ENCODE measurements at regions not wholly inside any gene's neighbourhood (a gene's known extent, or its start where the extent isn't known, plus 50 kb on each side); places are given as distances from the start of the nearest gene placed in this dataset.

DNA sequence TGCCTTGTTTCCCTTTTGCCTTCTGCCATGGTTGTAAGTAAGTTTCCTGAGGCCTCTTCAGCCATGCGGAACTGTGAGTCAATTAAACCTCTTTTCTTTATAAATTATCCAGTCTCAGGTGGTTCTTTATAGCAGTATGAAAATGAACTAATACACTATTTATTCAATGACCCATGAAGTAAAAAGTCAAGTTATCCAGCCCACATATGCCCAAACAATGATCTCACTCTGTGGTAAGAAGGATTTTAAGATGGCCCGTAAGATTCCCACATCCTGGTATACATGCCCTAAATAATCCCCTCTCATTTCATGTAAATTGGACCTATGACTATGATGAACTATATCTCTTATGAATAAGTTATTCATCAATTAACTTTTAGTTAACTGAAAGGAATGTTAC lies 1008.3 kb upstream of the B3GALT2 start:
- H3K9me3 ChIP-seq (ENCODE audit: control insufficient read depth, insufficient read depth, low read length): no peaks in the 10 kb centered on the region
- H3K4me1 ChIP-seq (ENCODE audit: control insufficient read depth, insufficient read depth, low read length): no peaks in the 10 kb centered on the region
- no peaks in the 10 kb centered on the region for H3K27me3 ChIP-seq (ENCODE audit: control insufficient read depth, insufficient read depth, low read length)
- H3K36me3 ChIP-seq (ENCODE audit: control insufficient read depth, insufficient read depth, low read length): no peaks in the 10 kb centered on the region
- no peak overlapping the region for H3K4me3 ChIP-seq (ENCODE audit: low read depth, low read length)
- no peak overlapping the region for H3K9ac ChIP-seq (ENCODE audit: low read depth, low read length)

DNA sequence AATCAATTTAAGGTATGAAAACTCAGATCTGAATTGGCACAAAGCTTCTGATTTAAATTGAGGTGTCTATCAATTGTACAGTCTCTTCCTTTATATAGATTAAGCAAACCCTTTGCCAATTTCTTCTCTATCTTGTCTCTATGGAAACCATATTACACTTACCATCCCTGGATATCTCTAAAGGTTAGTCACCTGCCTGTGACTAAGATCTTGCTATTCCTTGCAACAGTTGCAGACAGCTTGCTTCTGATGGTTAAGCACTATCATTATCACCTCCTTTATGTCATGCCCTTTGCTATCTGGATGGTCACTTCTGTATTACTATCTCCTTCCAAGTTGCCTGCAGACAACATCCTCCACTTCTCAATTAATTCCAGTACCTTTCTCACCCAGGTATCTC lies 998.6 kb upstream of the B3GALT2 start:
- no peaks in the 10 kb centered on the region for H3K36me3 ChIP-seq (ENCODE audit: control insufficient read depth, insufficient read depth, low read length)
- no peaks in the 10 kb centered on the region for H3K27me3 ChIP-seq (ENCODE audit: control insufficient read depth, insufficient read depth, low read length)
- H3K9me3 ChIP-seq (ENCODE audit: control insufficient read depth, insufficient read depth, low read length): no peaks in the 10 kb centered on the region
- no peak overlapping the region for H3K9ac ChIP-seq (ENCODE audit: low read depth, low read length)
- no peaks in the 10 kb centered on the region for H3K4me1 ChIP-seq (ENCODE audit: control insufficient read depth, insufficient read depth, low read length)
- no peak overlapping the region for H3K4me3 ChIP-seq (ENCODE audit: low read depth, low read length)

DNA sequence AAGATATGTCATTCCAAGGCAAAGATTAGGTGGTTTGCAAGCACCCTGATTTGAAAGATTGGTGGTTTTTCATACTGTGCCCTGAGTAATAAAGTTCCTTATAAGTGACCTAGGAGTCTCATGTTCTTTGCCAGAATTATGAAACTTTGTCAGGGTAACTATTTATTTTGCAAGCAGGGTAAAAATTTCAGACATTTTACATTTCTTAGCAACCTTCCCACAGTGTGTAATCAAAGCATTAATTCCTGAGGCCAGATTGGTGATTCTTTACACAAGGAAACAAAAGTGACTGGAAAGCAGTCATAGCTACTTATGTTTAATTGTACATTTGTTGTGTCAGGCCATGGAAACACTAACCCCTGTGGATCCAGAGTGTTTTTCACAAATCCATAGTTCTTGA lies 998.0 kb upstream of the B3GALT2 start:
- H3K36me3 ChIP-seq (ENCODE audit: control insufficient read depth, insufficient read depth, low read length): no peaks in the 10 kb centered on the region
- no peak overlapping the region for H3K4me3 ChIP-seq (ENCODE audit: low read depth, low read length)
- H3K27me3 ChIP-seq (ENCODE audit: control insufficient read depth, insufficient read depth, low read length): no peaks in the 10 kb centered on the region
- H3K9me3 ChIP-seq (ENCODE audit: control insufficient read depth, insufficient read depth, low read length): no peaks in the 10 kb centered on the region
- no peak overlapping the region for H3K9ac ChIP-seq (ENCODE audit: low read depth, low read length)
- no peaks in the 10 kb centered on the region for H3K4me1 ChIP-seq (ENCODE audit: control insufficient read depth, insufficient read depth, low read length)

DNA sequence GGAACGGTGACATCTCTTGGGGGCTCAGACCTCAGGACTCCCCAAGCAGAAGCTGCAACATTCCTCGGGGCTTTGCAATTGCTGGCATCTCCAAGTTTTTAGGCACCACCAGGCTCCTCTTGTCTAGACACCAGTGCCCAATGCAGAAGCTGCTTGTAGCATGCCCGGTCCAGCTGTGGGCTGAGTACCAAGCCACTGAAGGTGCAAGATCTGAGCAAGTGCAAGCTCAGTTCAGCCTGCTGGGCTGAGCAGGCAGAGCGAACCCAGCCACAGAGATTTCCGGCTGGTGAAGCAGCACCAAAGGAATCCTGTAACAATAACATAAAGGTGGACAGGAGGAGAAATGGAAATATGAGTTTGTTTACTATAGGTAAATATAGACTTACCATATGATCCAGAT lies 995.4 kb upstream of the B3GALT2 start:
- Histone ChIP-seq H3K36me3 (ENCODE audit: control insufficient read depth, insufficient read depth, low read length) (no peaks in the 10 kb centered on the region), H3K9me3 (ENCODE audit: control insufficient read depth, insufficient read depth, low read length) (no peaks in the 10 kb centered on the region), H3K27me3 (ENCODE audit: control insufficient read depth, insufficient read depth, low read length) (no peaks in the 10 kb centered on the region), H3K4me3 (ENCODE audit: low read depth, low read length) (no peak overlapping the region), H3K9ac (ENCODE audit: low read depth, low read length) (no peak overlapping the region), H3K4me1 (ENCODE audit: control insufficient read depth, insufficient read depth, low read length) (no peaks in the 10 kb centered on the region)

DNA sequence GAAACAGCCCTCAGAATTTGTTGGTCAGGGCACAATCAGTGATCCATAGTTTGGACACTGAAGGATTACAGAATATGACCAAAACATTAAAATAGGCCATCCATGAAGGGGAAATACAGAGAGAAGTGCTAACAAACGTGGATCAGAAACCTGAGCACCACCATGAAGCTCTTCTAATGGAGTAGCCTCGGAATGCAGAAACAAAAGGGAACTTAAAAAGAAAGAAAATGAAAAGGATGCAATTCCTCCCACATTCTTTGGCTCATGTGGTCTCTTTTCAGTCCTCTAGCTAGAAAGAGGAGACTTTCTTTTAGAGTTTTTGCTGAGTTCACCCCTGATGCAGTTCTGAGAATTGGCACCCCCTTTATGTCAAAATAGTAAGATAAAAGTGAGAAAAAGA lies 989.8 kb upstream of the B3GALT2 start:
- Histone ChIP-seq H3K9ac (ENCODE audit: low read depth, low read length) (no peak overlapping the region), H3K27me3 (ENCODE audit: control insufficient read depth, insufficient read depth, low read length) (no peaks in the 10 kb centered on the region), H3K9me3 (ENCODE audit: control insufficient read depth, insufficient read depth, low read length) (no peaks in the 10 kb centered on the region), H3K36me3 (ENCODE audit: control insufficient read depth, insufficient read depth, low read length) (no peaks in the 10 kb centered on the region), H3K4me3 (ENCODE audit: low read depth, low read length) (no peak overlapping the region), H3K4me1 (ENCODE audit: control insufficient read depth, insufficient read depth, low read length) (peaks cover 5% of the 10 kb centered on the region)

DNA sequence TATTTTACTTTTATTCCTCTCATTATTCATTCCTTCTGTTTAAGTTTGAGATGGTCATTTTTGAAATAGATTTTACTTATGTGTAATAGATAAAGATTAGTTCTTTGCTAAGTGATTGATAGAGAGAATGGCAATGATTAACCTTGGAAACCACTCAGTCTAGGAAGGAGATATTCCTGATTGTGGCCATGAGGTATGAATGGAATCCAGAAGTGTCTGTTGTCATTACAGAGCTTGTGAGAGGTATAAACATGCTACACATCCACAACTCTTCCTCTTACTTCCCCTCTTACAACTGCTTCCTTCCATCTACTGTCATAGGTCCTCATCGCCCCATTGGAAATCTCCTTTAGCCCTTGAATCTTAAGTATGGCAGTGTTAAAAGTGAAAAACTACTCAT lies 988.8 kb upstream of the B3GALT2 start:
- no peak overlapping the region for H3K9ac ChIP-seq (ENCODE audit: low read depth, low read length)
- no peaks in the 10 kb centered on the region for H3K27me3 ChIP-seq (ENCODE audit: control insufficient read depth, insufficient read depth, low read length)
- H3K36me3 ChIP-seq (ENCODE audit: control insufficient read depth, insufficient read depth, low read length): no peaks in the 10 kb centered on the region
- no peaks in the 10 kb centered on the region for H3K9me3 ChIP-seq (ENCODE audit: control insufficient read depth, insufficient read depth, low read length)
- H3K4me1 ChIP-seq (ENCODE audit: control insufficient read depth, insufficient read depth, low read length): peaks cover 5% of the 10 kb centered on the region
- H3K4me3 ChIP-seq (ENCODE audit: low read depth, low read length): no peak overlapping the region

DNA sequence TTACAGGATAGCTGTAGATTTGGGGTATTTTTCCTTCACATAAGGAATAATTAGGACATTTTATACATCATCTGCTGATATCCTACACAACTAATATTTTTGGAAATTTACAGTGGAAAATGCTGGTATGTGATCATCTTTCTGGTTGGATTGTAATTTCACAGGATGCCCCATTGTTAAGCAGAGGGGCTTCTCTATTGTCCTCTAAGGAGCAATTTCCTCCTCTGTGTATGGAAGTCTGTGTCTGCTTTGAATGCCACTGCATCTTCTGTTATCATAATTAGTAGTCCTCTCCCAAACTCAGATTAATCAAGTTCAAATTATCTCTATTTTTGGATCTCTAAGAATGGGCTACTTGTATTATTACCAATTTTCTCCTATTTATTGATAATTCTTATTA lies 988.1 kb upstream of the B3GALT2 start:
- no peaks in the 10 kb centered on the region for H3K36me3 ChIP-seq (ENCODE audit: control insufficient read depth, insufficient read depth, low read length)
- H3K27me3 ChIP-seq (ENCODE audit: control insufficient read depth, insufficient read depth, low read length): no peaks in the 10 kb centered on the region
- no peaks in the 10 kb centered on the region for H3K9me3 ChIP-seq (ENCODE audit: control insufficient read depth, insufficient read depth, low read length)
- H3K4me3 ChIP-seq (ENCODE audit: low read depth, low read length): no peak overlapping the region
- no peak overlapping the region for H3K9ac ChIP-seq (ENCODE audit: low read depth, low read length)
- peaks cover 5% of the 10 kb centered on the region for H3K4me1 ChIP-seq (ENCODE audit: control insufficient read depth, insufficient read depth, low read length)

DNA sequence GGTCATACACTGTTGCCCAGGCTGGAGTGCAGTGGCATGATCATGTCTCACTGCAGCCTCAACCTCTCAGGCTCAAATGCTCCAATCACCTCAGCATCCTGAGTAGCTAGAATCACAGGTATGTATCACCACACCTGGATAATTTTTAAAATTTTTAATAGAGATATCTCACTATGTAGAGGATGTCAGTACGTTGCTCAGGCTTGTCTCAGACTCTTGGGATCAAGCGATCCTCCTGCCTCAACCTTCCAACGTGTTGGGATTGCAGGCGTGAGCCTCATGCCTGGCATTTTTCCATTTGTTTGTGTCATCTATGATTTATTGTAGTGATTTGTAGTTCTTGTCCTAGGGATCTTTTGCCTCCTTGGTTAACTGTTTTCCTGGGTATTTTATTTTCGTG lies 985.2 kb upstream of the B3GALT2 start:
- H3K36me3 ChIP-seq (ENCODE audit: control insufficient read depth, insufficient read depth, low read length): no peaks in the 10 kb centered on the region
- H3K9me3 ChIP-seq (ENCODE audit: control insufficient read depth, insufficient read depth, low read length): no peaks in the 10 kb centered on the region
- H3K9ac ChIP-seq (ENCODE audit: low read depth, low read length): no peak overlapping the region
- H3K4me3 ChIP-seq (ENCODE audit: low read depth, low read length): no peak overlapping the region
- H3K27me3 ChIP-seq (ENCODE audit: control insufficient read depth, insufficient read depth, low read length): no peaks in the 10 kb centered on the region
- peaks cover 5% of the 10 kb centered on the region for H3K4me1 ChIP-seq (ENCODE audit: control insufficient read depth, insufficient read depth, low read length)

DNA sequence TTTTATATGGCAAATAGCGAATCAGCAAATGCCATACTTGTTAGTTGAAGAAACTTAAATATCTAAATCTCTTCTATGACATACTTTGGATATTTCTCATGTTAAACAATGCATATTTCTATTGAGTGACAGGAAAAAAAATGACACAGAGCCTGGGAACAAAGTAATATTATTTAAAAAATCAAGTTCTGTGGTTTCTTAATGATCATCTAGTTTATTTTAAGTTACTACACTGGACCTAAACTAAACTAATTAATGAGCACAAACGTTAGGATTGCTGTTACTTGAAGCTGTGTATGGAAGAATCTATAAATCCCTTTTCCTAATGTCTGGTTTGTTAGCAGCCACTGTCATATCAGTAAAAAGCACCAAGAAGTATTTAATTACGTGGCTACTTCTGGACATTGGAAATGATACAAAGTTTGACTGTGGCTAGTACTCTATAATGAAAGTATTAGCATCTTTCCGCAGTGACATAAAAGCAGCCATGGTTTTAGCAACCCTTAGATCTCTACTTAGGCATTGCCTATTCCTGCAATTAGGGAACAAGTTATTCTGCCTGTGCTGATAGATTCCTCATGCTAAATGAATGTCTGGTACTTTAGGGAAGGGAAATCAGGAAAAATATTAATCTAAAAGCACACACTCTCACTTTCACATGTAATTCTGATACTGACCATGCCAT lies 981.7 kb upstream of the B3GALT2 start:
- Histone ChIP-seq H3K27me3 (ENCODE audit: control insufficient read depth, insufficient read depth, low read length) (no peaks in the 10 kb centered on the region), H3K4me3 (ENCODE audit: low read depth, low read length) (no peak overlapping the region), H3K9me3 (ENCODE audit: control insufficient read depth, insufficient read depth, low read length) (no peaks in the 10 kb centered on the region), H3K36me3 (ENCODE audit: control insufficient read depth, insufficient read depth, low read length) (no peaks in the 10 kb centered on the region), H3K4me1 (ENCODE audit: control insufficient read depth, insufficient read depth, low read length) (no peaks in the 10 kb centered on the region), H3K9ac (ENCODE audit: low read depth, low read length) (no peak overlapping the region)

DNA sequence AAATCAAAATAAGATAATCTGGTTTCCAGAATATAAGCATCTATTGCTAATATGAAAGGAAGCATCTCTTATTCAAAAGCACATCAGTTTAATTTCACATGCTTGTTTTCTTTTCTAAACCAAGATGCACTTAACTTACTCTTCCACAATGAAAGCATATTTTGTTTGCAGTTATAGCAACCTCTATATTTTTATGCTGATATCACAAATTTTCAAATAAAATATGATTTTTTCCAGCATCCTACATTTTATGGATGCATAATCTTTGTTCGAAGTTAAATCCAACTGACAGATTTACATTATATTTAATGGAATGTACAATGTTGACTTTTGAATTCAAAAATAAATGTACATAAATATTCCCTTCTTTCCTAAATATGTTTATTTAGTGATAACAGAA lies 978.3 kb upstream of the B3GALT2 start:
- Histone ChIP-seq H3K9me3 (ENCODE audit: control insufficient read depth, insufficient read depth, low read length) (no peaks in the 10 kb centered on the region), H3K27me3 (ENCODE audit: control insufficient read depth, insufficient read depth, low read length) (no peaks in the 10 kb centered on the region), H3K4me3 (ENCODE audit: low read depth, low read length) (no peak overlapping the region), H3K36me3 (ENCODE audit: control insufficient read depth, insufficient read depth, low read length) (no peaks in the 10 kb centered on the region), H3K4me1 (ENCODE audit: control insufficient read depth, insufficient read depth, low read length) (no peaks in the 10 kb centered on the region), H3K9ac (ENCODE audit: low read depth, low read length) (no peak overlapping the region)

DNA sequence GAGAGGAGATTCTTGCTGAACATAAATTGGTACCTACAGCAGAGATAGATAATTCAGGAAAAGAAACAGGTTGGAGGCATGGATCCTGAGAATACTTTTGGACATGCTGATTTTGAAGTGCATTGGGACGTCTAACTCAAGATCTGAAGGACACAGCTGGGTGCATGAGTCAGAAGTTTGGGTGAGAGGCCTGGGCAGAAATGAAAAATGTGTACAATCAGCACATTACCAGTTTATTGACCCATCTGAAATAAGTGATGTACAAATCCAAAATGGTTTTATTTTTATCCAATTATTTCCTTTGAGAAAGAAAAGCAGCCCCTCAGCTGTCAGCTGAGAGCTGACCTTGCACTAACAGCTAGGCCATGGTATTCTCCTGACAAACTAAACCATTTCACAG lies 975.2 kb upstream of the B3GALT2 start:
- peaks cover 3% of the 10 kb centered on the region for H3K9me3 ChIP-seq (ENCODE audit: control insufficient read depth, insufficient read depth, low read length)
- no peaks in the 10 kb centered on the region for H3K4me1 ChIP-seq (ENCODE audit: control insufficient read depth, insufficient read depth, low read length)
- no peak overlapping the region for H3K4me3 ChIP-seq (ENCODE audit: low read depth, low read length)
- H3K36me3 ChIP-seq (ENCODE audit: control insufficient read depth, insufficient read depth, low read length): no peaks in the 10 kb centered on the region
- no peaks in the 10 kb centered on the region for H3K27me3 ChIP-seq (ENCODE audit: control insufficient read depth, insufficient read depth, low read length)
- no peak overlapping the region for H3K9ac ChIP-seq (ENCODE audit: low read depth, low read length)

DNA sequence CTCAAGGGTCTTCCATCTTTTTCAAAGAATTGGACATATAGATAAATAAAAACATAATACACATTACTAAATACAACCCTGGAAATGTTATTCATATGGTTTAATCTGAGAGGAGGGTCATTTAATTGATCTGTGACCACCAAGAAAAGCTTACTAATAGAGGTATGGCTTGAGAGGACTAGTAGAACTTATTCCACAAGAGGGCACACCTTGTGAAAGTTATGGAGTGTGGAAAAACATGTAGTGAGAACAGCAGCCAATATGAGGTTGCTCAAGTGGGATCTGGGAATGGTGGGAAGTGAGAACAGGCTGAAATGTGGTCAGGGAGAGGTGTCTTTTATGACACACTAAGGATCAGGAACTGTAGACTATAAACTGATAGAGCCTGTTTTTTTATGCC lies 973.5 kb upstream of the B3GALT2 start:
- Histone ChIP-seq H3K9ac (ENCODE audit: low read depth, low read length) (no peak overlapping the region), H3K9me3 (ENCODE audit: control insufficient read depth, insufficient read depth, low read length) (peaks cover 3% of the 10 kb centered on the region), H3K27me3 (ENCODE audit: control insufficient read depth, insufficient read depth, low read length) (no peaks in the 10 kb centered on the region), H3K4me3 (ENCODE audit: low read depth, low read length) (no peak overlapping the region), H3K36me3 (ENCODE audit: control insufficient read depth, insufficient read depth, low read length) (no peaks in the 10 kb centered on the region), H3K4me1 (ENCODE audit: control insufficient read depth, insufficient read depth, low read length) (no peaks in the 10 kb centered on the region)

Measured in iPS-15b (cell line).